SHP77 (cell line): ENCODE measurements at regions not wholly inside any gene's neighbourhood (a gene's known extent, or its start where the extent isn't known, plus 50 kb on each side); places are given as distances from the start of the nearest gene placed in this dataset.

Experiments
- DNase-seq, 2 experiments: peaks; one replicate each; lab custom pipeline; 2025; lab: John Stamatoyannopoulos, UW

GRCh38 chr10:33416209-33416608 lies 81.7 kb upstream of the NRP1 start:
- no peak for DNase-seq

GRCh38 chr10:33414841-33415240 lies 80.4 kb upstream of the NRP1 start:
- DNase-seq = no peak

- no peak for DNase-seq
Measured at GRCh38 chr10:33412653-33413361, 78.3 kb upstream of the NRP1 start.

GRCh38 chr10:33412241-33412640 lies 77.8 kb upstream of the NRP1 start:
- DNase-seq = no peak

- no peak for DNase-seq
Measured at GRCh38 chr10:33410860-33411234, 76.4 kb upstream of the NRP1 start.

GRCh38 chr10:33410096-33410859 lies 75.8 kb upstream of the NRP1 start:
- DNase-seq = no peak

GRCh38 chr10:33406596-33406995 lies 72.1 kb upstream of the NRP1 start:
- DNase-seq = no peak

GRCh38 chr10:33402220-33403073 lies 68.0 kb upstream of the NRP1 start:
- peak; percentile 64 to 81 for DNase-seq

- no peak for DNase-seq
Measured at GRCh38 chr10:33401300-33401699, 66.8 kb upstream of the NRP1 start.

- DNase-seq = peak; percentile 88 to 90
Measured at GRCh38 chr10:33398796-33399195, 64.3 kb upstream of the NRP1 start.

GRCh38 chr10:33396938-33397337 lies 62.5 kb upstream of the NRP1 start:
- no peak for DNase-seq

- no peak for DNase-seq
Measured at GRCh38 chr10:33396279-33396678, 61.8 kb upstream of the NRP1 start.

- DNase-seq = no peak
Measured at GRCh38 chr10:33395201-33395600, 60.7 kb upstream of the NRP1 start.

- DNase-seq = no peak
Measured at GRCh38 chr10:33392706-33393105, 58.2 kb upstream of the NRP1 start.

GRCh38 chr10:33391611-33392465 lies 57.4 kb upstream of the NRP1 start:
- no peak for DNase-seq

GRCh38 chr10:33390046-33390445 lies 55.6 kb upstream of the NRP1 start:
- no peak for DNase-seq

- DNase-seq = no peak
Measured at GRCh38 chr10:33388785-33389184, 54.3 kb upstream of the NRP1 start.

GRCh38 chr10:33388382-33388781 lies 53.9 kb upstream of the NRP1 start:
- DNase-seq = no peak

GRCh38 chr10:33387720-33388119 lies 53.3 kb upstream of the NRP1 start:
- no peak for DNase-seq

- DNase-seq = no peak
Measured at GRCh38 chr10:33386926-33387325, 52.5 kb upstream of the NRP1 start.

GRCh38 chr10:33385686-33386085 lies 51.2 kb upstream of the NRP1 start:
- DNase-seq = no peak

- DNase-seq = no peak
Measured at GRCh38 chr10:33385015-33385414, 50.5 kb upstream of the NRP1 start.
